GM21515 (cell line): ENCODE measurements at regions not wholly inside any gene's neighbourhood (a gene's known extent, or its start where the extent isn't known, plus 50 kb on each side); places are given as distances from the start of the nearest gene placed in this dataset.
A peak's percentile ranks its signal among the peaks of the same experiment; 100 is the strongest.

Experiments
- ATAC-seq: cut with Tn5 transposase; IDR thresholded peaks from one replicate; pipeline ENCODE4 v1.9.1; 2021; ENCODE audit not compliant: unreplicated experiment

- ATAC-seq = no peak
Measured at GRCh38 chr7:26046150-26046549, 105.8 kb upstream of the NFE2L3 start.

GRCh38 chr7:26046878-26047277 lies 105.1 kb upstream of the NFE2L3 start:
- ATAC-seq = no peak

GRCh38 chr7:26048663-26049062 lies 103.3 kb upstream of the NFE2L3 start:
- no peak for ATAC-seq

- ATAC-seq = no peak
Measured at GRCh38 chr7:26049081-26049480, 102.9 kb upstream of the NFE2L3 start.

GRCh38 chr7:26051021-26051420 lies 101.0 kb upstream of the NFE2L3 start:
- no peak for ATAC-seq

GRCh38 chr7:26052706-26053105 lies 99.3 kb upstream of the NFE2L3 start:
- no peak for ATAC-seq

- no peak for ATAC-seq
Measured at GRCh38 chr7:26054386-26054785, 97.6 kb upstream of the NFE2L3 start.

GRCh38 chr7:26055241-26055640 lies 96.8 kb upstream of the NFE2L3 start:
- no peak for ATAC-seq

- ATAC-seq = no peak
Measured at GRCh38 chr7:26060733-26061677, 91.0 kb upstream of the NFE2L3 start.

GRCh38 chr7:26061678-26062603 lies 90.1 kb upstream of the NFE2L3 start:
- no peak for ATAC-seq

GRCh38 chr7:26065652-26066051 lies 86.3 kb upstream of the NFE2L3 start:
- no peak for ATAC-seq

GRCh38 chr7:26066736-26067135 lies 85.3 kb upstream of the NFE2L3 start:
- ATAC-seq = no peak

- ATAC-seq = no peak
Measured at GRCh38 chr7:26070290-26070689, 81.7 kb upstream of the NFE2L3 start.

- ATAC-seq = no peak
Measured at GRCh38 chr7:26071622-26072456, 80.2 kb upstream of the NFE2L3 start.

GRCh38 chr7:26073041-26073440 lies 79.0 kb upstream of the NFE2L3 start:
- no peak for ATAC-seq

- no peak for ATAC-seq
Measured at GRCh38 chr7:26074919-26075318, 77.1 kb upstream of the NFE2L3 start.

- ATAC-seq = no peak
Measured at GRCh38 chr7:26076691-26077090, 75.3 kb upstream of the NFE2L3 start.

GRCh38 chr7:26078437-26079336 lies 73.3 kb upstream of the NFE2L3 start:
- ATAC-seq = peak; percentile 94

GRCh38 chr7:26081638-26082037 lies 70.4 kb upstream of the NFE2L3 start:
- ATAC-seq = no peak

GRCh38 chr7:26083113-26083512 lies 68.9 kb upstream of the NFE2L3 start:
- ATAC-seq = no peak
